ENCODE measurements at regions not wholly inside any gene's neighbourhood (a gene's known extent, or its start where the extent isn't known, plus 50 kb on each side); places are given as distances from the start of the nearest gene placed in this dataset.
A peak's percentile ranks its signal among the peaks of the same experiment; 100 is the strongest.

DNA sequence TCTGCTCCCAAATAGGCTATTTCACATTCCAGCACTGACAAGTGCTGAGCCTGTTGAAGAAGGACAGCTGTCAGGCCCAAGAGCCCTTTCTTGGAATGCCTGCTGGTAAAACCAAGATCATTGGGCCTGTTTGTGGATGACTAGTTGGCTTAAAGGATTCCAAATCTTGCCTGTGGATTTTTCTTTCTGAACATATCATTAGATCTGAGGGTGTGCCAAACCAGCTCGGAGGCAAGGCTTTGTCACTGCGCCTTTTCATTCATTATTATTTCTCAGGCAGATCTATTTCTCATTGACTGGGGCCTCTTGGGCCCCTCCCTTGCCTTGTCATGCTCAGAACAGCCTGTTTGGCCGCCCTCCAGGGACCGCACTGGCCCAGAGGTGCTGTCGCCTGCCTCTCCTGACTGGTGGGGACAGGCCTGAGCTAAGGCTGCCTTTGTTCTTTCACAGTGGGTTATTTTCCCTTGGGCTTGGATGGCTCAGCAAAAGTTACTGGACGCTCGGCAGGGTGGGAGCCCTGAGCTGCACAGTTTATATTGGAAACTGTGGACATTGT is 222.7 kb upstream of the SESN3 start:
- no peaks in the 10 kb centered on the region for H3K4me1 ChIP-seq (ENCODE audit: control insufficient read depth in 1 of 2, insufficient read depth in 2 of 2, low read length in 2 of 2)
- ChIA-PET CTCF (no interaction called here), POLR2A (no interaction called here), RAD21 (ENCODE audit: low non-redundant PET in 1 of 2, low total read pairs in 2 of 2, uncharacterized antibody in 2 of 2, unreplicated experiment in 2 of 2) (no interaction called here)
- no peaks in the 10 kb centered on the region for H3K9me2 ChIP-seq (ENCODE audit: insufficient read depth)
- no peak overlapping the region for H3K27ac ChIP-seq (ENCODE audit: low read depth, low read length)
- H3K36me3 ChIP-seq (ENCODE audit: control insufficient read depth in 1 of 2, insufficient read depth in 2 of 2, low read length in 2 of 2) = no peaks in the 10 kb centered on the region
- H3K9ac ChIP-seq (ENCODE audit: low read length) = no peak overlapping the region
- BruUV-seq (replicated peaks) = no TSS peak
- no peaks in the 10 kb centered on the region for H3K27me3 ChIP-seq (ENCODE audit: insufficient read depth, low read length)
- no peak overlapping the region for H3K4me3 ChIP-seq (replicated peaks in 1 of 2; ENCODE audit: low read depth in 1 of 2, low read length in 2 of 2)
- no peaks in the 10 kb centered on the region for H4K20me1 ChIP-seq (ENCODE audit: insufficient read depth)
- no peaks in the 10 kb centered on the region for H3K79me2 ChIP-seq (ENCODE audit: insufficient read depth, low read length)
- no peaks in the 10 kb centered on the region for H3K9me3 ChIP-seq (ENCODE audit: control insufficient read depth in 1 of 2, insufficient read depth in 1 of 2, low read depth in 1 of 2, low read length in 2 of 2)
- DNase-seq (ENCODE audit: low read depth, low spot score) = peak; percentile 6
- peak; percentile 75 for ATAC-seq
- H2AFZ ChIP-seq (ENCODE audit: low read depth, low read length, poor library complexity, severe bottlenecking) = no peak overlapping the region
- TF ChIP-seq EZH2phosphoT487 (IDR thresholded peaks at IDR 0.05; ENCODE audit: borderline replicate concordance) (no peak), ZFX (IDR thresholded peaks at IDR 0.05) (no peak), ZNF274 (IDR thresholded peaks at IDR 0.05; ENCODE audit: low read depth, low read length) (no peak), SIN3A (IDR thresholded peaks at IDR 0.05; ENCODE audit: low read depth) (no peak), RAD21 (IDR thresholded peaks at IDR 0.05; ENCODE audit: low read depth) (no peak), SP1 (IDR thresholded peaks at IDR 0.05; ENCODE audit: low read depth) (no peak), CBX3 (IDR thresholded peaks at IDR 0.05; ENCODE audit: low read depth) (no peak), ELF1 (IDR thresholded peaks at IDR 0.05; ENCODE audit: borderline replicate concordance, low read depth) (no peak), JUND (IDR thresholded peaks at IDR 0.05) (no peak), TCF7L2 (IDR thresholded peaks at IDR 0.05; ENCODE audit: borderline replicate concordance, extremely low read depth, insufficient read depth, insufficient read length) (no peak), EGR1 (IDR thresholded peaks at IDR 0.05; ENCODE audit: low read depth) (no peak), SRF (IDR thresholded peaks at IDR 0.05; ENCODE audit: low read depth) (no peak), YY1 (IDR thresholded peaks at IDR 0.05; ENCODE audit: extremely low read depth, insufficient replicate concordance, low read depth, low read length) (no peak), EZH2 (IDR thresholded peaks at IDR 0.05) (no peak)
- TF ChIP-seq, protein P1, sequence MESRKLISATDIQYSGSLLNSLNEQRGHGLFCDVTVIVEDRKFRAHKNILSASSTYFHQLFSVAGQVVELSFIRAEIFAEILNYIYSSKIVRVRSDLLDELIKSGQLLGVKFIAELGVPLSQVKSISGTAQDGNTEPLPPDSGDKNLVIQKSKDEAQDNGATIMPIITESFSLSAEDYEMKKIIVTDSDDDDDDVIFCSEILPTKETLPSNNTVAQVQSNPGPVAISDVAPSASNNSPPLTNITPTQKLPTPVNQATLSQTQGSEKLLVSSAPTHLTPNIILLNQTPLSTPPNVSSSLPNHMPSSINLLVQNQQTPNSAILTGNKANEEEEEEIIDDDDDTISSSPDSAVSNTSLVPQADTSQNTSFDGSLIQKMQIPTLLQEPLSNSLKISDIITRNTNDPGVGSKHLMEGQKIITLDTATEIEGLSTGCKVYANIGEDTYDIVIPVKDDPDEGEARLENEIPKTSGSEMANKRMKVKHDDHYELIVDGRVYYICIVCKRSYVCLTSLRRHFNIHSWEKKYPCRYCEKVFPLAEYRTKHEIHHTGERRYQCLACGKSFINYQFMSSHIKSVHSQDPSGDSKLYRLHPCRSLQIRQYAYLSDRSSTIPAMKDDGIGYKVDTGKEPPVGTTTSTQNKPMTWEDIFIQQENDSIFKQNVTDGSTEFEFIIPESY (IDR thresholded peaks at IDR 0.05; ENCODE audit: extremely low read depth, insufficient replicate concordance, low read length) = no peak
- TF ChIP-seq, protein P2, sequence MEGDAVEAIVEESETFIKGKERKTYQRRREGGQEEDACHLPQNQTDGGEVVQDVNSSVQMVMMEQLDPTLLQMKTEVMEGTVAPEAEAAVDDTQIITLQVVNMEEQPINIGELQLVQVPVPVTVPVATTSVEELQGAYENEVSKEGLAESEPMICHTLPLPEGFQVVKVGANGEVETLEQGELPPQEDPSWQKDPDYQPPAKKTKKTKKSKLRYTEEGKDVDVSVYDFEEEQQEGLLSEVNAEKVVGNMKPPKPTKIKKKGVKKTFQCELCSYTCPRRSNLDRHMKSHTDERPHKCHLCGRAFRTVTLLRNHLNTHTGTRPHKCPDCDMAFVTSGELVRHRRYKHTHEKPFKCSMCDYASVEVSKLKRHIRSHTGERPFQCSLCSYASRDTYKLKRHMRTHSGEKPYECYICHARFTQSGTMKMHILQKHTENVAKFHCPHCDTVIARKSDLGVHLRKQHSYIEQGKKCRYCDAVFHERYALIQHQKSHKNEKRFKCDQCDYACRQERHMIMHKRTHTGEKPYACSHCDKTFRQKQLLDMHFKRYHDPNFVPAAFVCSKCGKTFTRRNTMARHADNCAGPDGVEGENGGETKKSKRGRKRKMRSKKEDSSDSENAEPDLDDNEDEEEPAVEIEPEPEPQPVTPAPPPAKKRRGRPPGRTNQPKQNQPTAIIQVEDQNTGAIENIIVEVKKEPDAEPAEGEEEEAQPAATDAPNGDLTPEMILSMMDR (IDR thresholded peaks at IDR 0.05 in 2 of 3, conservative IDR thresholded peaks at IDR 0.05 in 1 of 3; ENCODE audit: borderline replicate concordance in 1 of 3, insufficient read depth in 1 of 3, low read depth in 2 of 3, low read length in 2 of 3) = no peak
- intact Hi-C loops (cut with micrococcal nuclease) = no loop called here
- H3K4me2 ChIP-seq (ENCODE audit: low read length) = no peak overlapping the region

All from HCT116 (cell line).